SK-N-SH (cell line): ENCODE measurements at regions not wholly inside any gene's neighbourhood (a gene's known extent, or its start where the extent isn't known, plus 50 kb on each side); places are given as distances from the start of the nearest gene placed in this dataset.

Source experiments
- CTCF ChIP-seq: fragments of 200-600 bp; sonication (generic); IDR thresholded peaks from 2 replicates; pipeline ENCODE4 v1.6.1; 2017; ENCODE audit warnings: antibody characterized with exemption, mild to moderate bottlenecking, moderate library complexity
- EZH2phosphoT487 ChIP-seq: fragments of 200-600 bp; sonication (generic); IDR thresholded peaks from 2 replicates; pipeline ENCODE4 v1.6.1; 2017; ENCODE audit warnings: low read depth, mixed run types, mild to moderate bottlenecking, antibody characterized with exemption, moderate library complexity, borderline replicate concordance
- FOXM1 ChIP-seq: IDR thresholded peaks from 2 replicates; pipeline ENCODE4 v1.4.0; 2012; ENCODE audit warnings: low read depth, mild to moderate bottlenecking
- MAX ChIP-seq: IDR thresholded peaks from 2 replicates; pipeline ENCODE4 v1.4.0; 2012; ENCODE audit warnings: low read depth
- PBX3 ChIP-seq: IDR thresholded peaks from 2 replicates; pipeline ENCODE4; 2012
- POLR2AphosphoS5 ChIP-seq: IDR thresholded peaks from 2 replicates; pipeline ENCODE4 v1.6.1; 2012; ENCODE audit warnings: low read depth, low read length
- RCOR1 ChIP-seq: fragments of 150-350 bp; IDR thresholded peaks from 2 replicates; pipeline ENCODE4 v1.6.1; 2017; ENCODE audit warnings: antibody characterized with exemption, low read length
- REST ChIP-seq: IDR thresholded peaks from 2 replicates; pipeline ENCODE4 v1.6.1; 2012; ENCODE audit warnings: mild to moderate bottlenecking, low read depth, low read length, moderate library complexity
- SMC3 ChIP-seq: IDR thresholded peaks from 2 replicates; pipeline ENCODE4 v1.6.1; 2012; ENCODE audit warnings: low read depth, low read length, improper control_type of control experiment
- USF2 ChIP-seq: fragments of 150-350 bp; IDR thresholded peaks from 2 replicates; pipeline ENCODE4 v1.6.1; 2017; ENCODE audit warnings: antibody characterized with exemption, low read length, low read depth, borderline replicate concordance
- YY1 ChIP-seq: IDR thresholded peaks from 2 replicates; pipeline ENCODE4 v1.4.0; 2012; ENCODE audit warnings: low read depth, mild to moderate bottlenecking

GRCh38 chr18:25497151-25497794 lies 145.3 kb upstream of the ZNF521 start:
- TF ChIP-seq PBX3 = no peak
- no peak for TF ChIP-seq USF2
- TF ChIP-seq CTCF = no peak
- TF ChIP-seq MAX = no peak
- no peak for TF ChIP-seq YY1
- TF ChIP-seq EZH2phosphoT487 = no peak
- no peak for TF ChIP-seq RCOR1
- TF ChIP-seq SMC3 = no peak
- no peak for TF ChIP-seq FOXM1
- no peak for TF ChIP-seq POLR2AphosphoS5
- no peak for TF ChIP-seq REST
